ENCODE measurements at regions not wholly inside any gene's neighbourhood (a gene's known extent, or its start where the extent isn't known, plus 50 kb on each side); places are given as distances from the start of the nearest gene placed in this dataset.

- no peak overlapping the region for H3K27ac ChIP-seq (ENCODE audit: low read depth)
- H3K4me3 ChIP-seq (ENCODE audit: low read depth, low read length) = no peak overlapping the region
- no peak for DNase-seq (ENCODE audit: extremely low spot score)
- no peaks in the 10 kb centered on the region for H3K36me3 ChIP-seq (ENCODE audit: insufficient read depth)
- H3K4me1 ChIP-seq (ENCODE audit: insufficient read depth) = no peaks in the 10 kb centered on the region
- WGBS = 41% methylated on average over 2 of the region's 2 CpGs
These were observed 198.4 kb upstream of the SOX4 start for GRCh38 chr6:21395121-21395520.

GRCh38 chr6:21396313-21396712 lies 197.2 kb upstream of the SOX4 start:
- DNase-seq (ENCODE audit: extremely low spot score) = no peak
- H3K36me3 ChIP-seq (ENCODE audit: insufficient read depth) = no peaks in the 10 kb centered on the region
- no peaks in the 10 kb centered on the region for H3K4me1 ChIP-seq (ENCODE audit: insufficient read depth)
- no peak overlapping the region for H3K4me3 ChIP-seq (ENCODE audit: low read depth, low read length)
- no peak overlapping the region for H3K27ac ChIP-seq (ENCODE audit: low read depth)

- Histone ChIP-seq H3K27ac (ENCODE audit: low read depth) (no peak overlapping the region), H3K4me3 (ENCODE audit: low read depth, low read length) (no peak overlapping the region), H3K4me1 (ENCODE audit: insufficient read depth) (peaks cover 2% of the 10 kb centered on the region), H3K36me3 (ENCODE audit: insufficient read depth) (no peaks in the 10 kb centered on the region)
- DNase-seq (ENCODE audit: extremely low spot score) = no peak
- 94% methylated on average over 10 of the region's 10 CpGs for WGBS
These were observed 194.7 kb upstream of the SOX4 start for GRCh38 chr6:21398741-21399325.

DNA sequence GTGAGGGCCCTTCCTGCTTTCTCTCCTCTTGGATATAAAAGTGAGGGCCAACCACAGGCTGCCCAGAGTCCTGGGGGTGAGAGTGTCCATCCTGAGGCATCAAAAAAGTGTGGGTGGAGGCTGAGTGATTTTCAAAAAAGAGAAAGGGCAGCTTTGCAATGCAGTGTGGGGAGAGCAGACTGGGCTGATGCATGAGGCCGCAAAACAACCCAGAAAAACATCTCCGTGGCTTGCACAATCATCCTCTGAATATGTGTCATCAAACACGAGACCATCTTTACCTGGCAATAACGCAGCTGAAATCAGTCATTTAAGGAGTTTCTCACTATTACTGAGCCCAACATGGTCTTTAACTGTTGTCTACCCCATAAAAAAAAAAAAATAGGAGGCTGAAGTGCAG lies 191.2 kb upstream of the SOX4 start:
- WGBS = 64% methylated on average over 4 of the region's 4 CpGs
- DNase-seq (ENCODE audit: extremely low spot score) = no peak
- Histone ChIP-seq H3K27ac (ENCODE audit: low read depth) (no peak overlapping the region), H3K4me3 (ENCODE audit: low read depth, low read length) (no peak overlapping the region), H3K4me1 (ENCODE audit: insufficient read depth) (peaks cover 2% of the 10 kb centered on the region), H3K36me3 (ENCODE audit: insufficient read depth) (no peaks in the 10 kb centered on the region)

- DNase-seq (ENCODE audit: extremely low spot score) = no peak
- WGBS = 84% methylated on average over 2 of the region's 2 CpGs
- Histone ChIP-seq H3K4me1 (ENCODE audit: insufficient read depth) (peaks cover 2% of the 10 kb centered on the region), H3K27ac (ENCODE audit: low read depth) (no peak overlapping the region), H3K4me3 (ENCODE audit: low read depth, low read length) (no peak overlapping the region), H3K36me3 (ENCODE audit: insufficient read depth) (no peaks in the 10 kb centered on the region)
These were observed 189.0 kb upstream of the SOX4 start for GRCh38 chr6:21404577-21404976.

DNA sequence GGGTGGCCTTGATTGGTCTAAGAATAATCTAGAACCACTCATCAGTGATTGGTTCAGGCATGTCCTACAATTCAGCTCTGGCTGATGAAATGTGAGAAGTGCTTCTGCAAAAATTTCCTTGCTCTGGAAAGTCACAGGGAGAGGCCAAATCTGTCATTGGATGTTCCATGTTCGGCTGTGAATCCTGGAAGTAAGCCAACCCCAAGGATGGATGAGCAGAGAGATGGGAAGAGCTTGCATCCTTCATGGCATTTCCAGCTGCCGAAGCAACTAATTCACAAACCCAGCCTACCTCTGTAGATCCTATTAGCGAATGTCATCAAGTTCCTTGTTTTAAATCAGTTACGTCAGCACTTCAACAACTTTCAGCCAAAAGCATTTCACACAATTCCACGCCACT lies 187.2 kb upstream of the SOX4 start:
- Histone ChIP-seq H3K27ac (ENCODE audit: low read depth) (no peak overlapping the region), H3K4me1 (ENCODE audit: insufficient read depth) (peaks cover 2% of the 10 kb centered on the region), H3K36me3 (ENCODE audit: insufficient read depth) (no peaks in the 10 kb centered on the region), H3K4me3 (ENCODE audit: low read depth, low read length) (no peak overlapping the region)
- no peak for DNase-seq (ENCODE audit: extremely low spot score)
- 88% methylated on average over 5 of the region's 5 CpGs for WGBS

DNA sequence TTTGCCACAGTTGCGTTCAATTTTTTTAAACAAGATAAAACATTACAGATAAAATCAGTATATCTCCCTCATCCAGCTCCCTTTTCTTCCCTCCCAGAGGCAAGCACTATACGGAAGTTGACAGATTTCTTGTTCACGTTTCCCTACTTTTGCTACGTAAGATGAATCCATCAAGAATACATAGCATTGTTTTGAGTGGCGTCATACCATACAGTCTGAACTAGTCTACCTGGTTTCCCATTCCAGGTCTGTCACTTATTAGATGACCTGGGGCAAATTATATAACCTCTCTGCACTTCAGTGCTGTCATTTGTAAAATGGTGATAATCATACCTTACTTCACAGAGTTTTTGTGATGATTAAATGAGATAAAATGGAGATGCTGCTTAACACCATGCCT lies 184.3 kb upstream of the SOX4 start:
- no peaks in the 10 kb centered on the region for H3K4me1 ChIP-seq (ENCODE audit: insufficient read depth)
- 92% methylated on average over 5 of the region's 5 CpGs for WGBS
- H3K36me3 ChIP-seq (ENCODE audit: insufficient read depth) = no peaks in the 10 kb centered on the region
- H3K27ac ChIP-seq (ENCODE audit: low read depth) = no peak overlapping the region
- DNase-seq (ENCODE audit: extremely low spot score) = no peak
- no peak overlapping the region for H3K4me3 ChIP-seq (ENCODE audit: low read depth, low read length)

DNA sequence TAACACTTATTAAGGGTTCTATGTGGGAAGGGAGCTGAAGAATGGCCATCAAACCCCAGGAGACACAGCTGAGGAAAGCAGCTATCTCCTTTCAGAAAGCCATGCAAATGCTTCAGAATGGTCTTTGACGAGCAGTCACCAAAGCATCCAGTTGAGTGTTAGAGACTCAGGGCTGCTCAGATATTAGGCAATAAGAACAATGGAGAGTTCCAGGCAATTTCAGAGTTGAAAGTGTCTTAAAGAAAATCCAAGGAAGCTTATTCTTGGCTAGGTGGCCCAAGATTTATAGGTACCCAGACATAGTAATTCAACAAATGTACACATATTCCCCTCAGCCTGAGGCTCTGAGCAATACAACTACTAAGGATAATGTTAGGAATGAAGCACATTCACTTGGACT lies 180.1 kb upstream of the SOX4 start:
- Histone ChIP-seq H3K4me1 (ENCODE audit: insufficient read depth) (no peaks in the 10 kb centered on the region), H3K27ac (ENCODE audit: low read depth) (no peak overlapping the region), H3K4me3 (ENCODE audit: low read depth, low read length) (no peak overlapping the region), H3K36me3 (ENCODE audit: insufficient read depth) (no peaks in the 10 kb centered on the region)
- 93% methylated on average over 1 of the region's 1 CpG for WGBS
- no peak for DNase-seq (ENCODE audit: extremely low spot score)

DNA sequence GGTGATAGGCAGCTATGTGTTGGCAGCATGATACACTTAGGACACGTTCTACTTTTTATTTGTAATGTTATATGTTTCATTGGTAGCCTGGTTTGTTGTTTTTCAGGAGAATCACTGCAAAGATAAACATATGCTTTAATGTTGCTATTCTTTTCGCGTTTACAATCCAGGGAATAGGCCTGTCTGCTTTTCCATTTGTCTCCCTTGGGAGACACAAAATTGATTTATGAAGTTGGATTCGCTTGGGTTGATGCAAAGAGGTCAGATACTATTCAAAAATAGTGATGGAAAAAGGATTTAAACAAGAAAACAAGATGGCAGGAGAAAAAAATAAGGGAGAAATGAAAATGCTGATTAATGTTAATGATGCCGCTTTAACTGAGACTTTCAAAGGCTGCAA lies 179.5 kb upstream of the SOX4 start:
- no peak for DNase-seq (ENCODE audit: extremely low spot score)
- no peak overlapping the region for H3K27ac ChIP-seq (ENCODE audit: low read depth)
- no peaks in the 10 kb centered on the region for H3K4me1 ChIP-seq (ENCODE audit: insufficient read depth)
- WGBS = 56% methylated on average over 5 of the region's 5 CpGs
- no peak overlapping the region for H3K4me3 ChIP-seq (ENCODE audit: low read depth, low read length)
- H3K36me3 ChIP-seq (ENCODE audit: insufficient read depth) = no peaks in the 10 kb centered on the region

DNA sequence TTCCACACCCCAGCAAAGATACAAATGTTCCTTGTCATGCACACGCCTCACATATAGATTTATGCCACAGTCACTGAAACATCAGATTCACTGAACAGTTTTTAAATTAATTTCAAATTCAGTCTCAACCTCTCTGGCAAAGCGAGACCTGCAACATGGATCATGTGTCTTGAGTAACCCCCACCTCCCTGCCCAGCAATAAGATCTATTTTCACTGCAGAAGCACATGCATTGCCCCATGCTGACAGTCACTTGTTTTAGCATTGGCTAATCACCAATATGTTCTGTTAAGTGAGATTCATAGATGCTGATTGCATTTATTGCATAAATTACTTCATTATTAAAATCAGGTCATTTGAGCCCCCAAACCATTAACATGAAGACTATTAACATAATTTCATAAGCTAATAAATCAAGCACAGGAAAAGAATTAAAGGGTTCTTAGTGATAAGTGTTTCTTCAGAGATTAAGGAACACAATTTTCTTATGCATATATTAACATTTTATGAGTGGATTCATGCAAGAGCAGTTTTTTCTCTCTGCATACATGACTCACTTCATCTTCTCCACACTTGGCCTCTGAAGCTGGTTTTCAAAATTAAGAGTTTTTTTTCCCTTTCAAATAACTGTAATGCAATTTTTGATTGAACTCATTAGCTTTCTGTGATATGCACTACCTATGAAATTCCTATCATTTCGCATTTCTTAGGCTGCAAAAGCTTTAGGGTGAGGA lies 173.2 kb upstream of the SOX4 start:
- no peak for DNase-seq (ENCODE audit: extremely low spot score)
- Histone ChIP-seq H3K4me3 (ENCODE audit: low read depth, low read length) (no peak overlapping the region), H3K27ac (ENCODE audit: low read depth) (no peak overlapping the region), H3K36me3 (ENCODE audit: insufficient read depth) (no peaks in the 10 kb centered on the region), H3K4me1 (ENCODE audit: insufficient read depth) (no peaks in the 10 kb centered on the region)
- 85% methylated on average over 3 of the region's 3 CpGs for WGBS

- 87% methylated on average over 6 of the region's 6 CpGs for WGBS
- H3K36me3 ChIP-seq (ENCODE audit: insufficient read depth) = no peaks in the 10 kb centered on the region
- no peak overlapping the region for H3K27ac ChIP-seq (ENCODE audit: low read depth)
- DNase-seq (ENCODE audit: extremely low spot score) = no peak
- H3K4me3 ChIP-seq (ENCODE audit: low read depth, low read length) = no peak overlapping the region
- H3K4me1 ChIP-seq (ENCODE audit: insufficient read depth) = no peaks in the 10 kb centered on the region
These were observed 172.6 kb upstream of the SOX4 start for GRCh38 chr6:21420926-21421325.

GRCh38 chr6:21423106-21423854 lies 170.3 kb upstream of the SOX4 start:
- Histone ChIP-seq H3K36me3 (ENCODE audit: insufficient read depth) (no peaks in the 10 kb centered on the region), H3K4me1 (ENCODE audit: insufficient read depth) (no peaks in the 10 kb centered on the region), H3K27ac (ENCODE audit: low read depth) (no peak overlapping the region), H3K4me3 (ENCODE audit: low read depth, low read length) (no peak overlapping the region)
- 89% methylated on average over 21 of the region's 21 CpGs for WGBS
- no peak for DNase-seq (ENCODE audit: extremely low spot score)

- H3K4me1 ChIP-seq (ENCODE audit: insufficient read depth) = no peaks in the 10 kb centered on the region
- no peak overlapping the region for H3K27ac ChIP-seq (ENCODE audit: low read depth)
- WGBS = 78% methylated on average over 8 of the region's 8 CpGs
- no peak for DNase-seq (ENCODE audit: extremely low spot score)
- no peaks in the 10 kb centered on the region for H3K36me3 ChIP-seq (ENCODE audit: insufficient read depth)
- H3K4me3 ChIP-seq (ENCODE audit: low read depth, low read length) = no peak overlapping the region
These were observed 166.6 kb upstream of the SOX4 start for GRCh38 chr6:21426841-21427490.

GRCh38 chr6:21429291-21429690 lies 164.3 kb upstream of the SOX4 start:
- Histone ChIP-seq H3K27ac (ENCODE audit: low read depth) (no peak overlapping the region), H3K36me3 (ENCODE audit: insufficient read depth) (no peaks in the 10 kb centered on the region), H3K4me3 (ENCODE audit: low read depth, low read length) (no peak overlapping the region), H3K4me1 (ENCODE audit: insufficient read depth) (no peaks in the 10 kb centered on the region)
- WGBS = 84% methylated on average over 2 of the region's 2 CpGs
- no peak for DNase-seq (ENCODE audit: extremely low spot score)

Data from urinary bladder (tissue), 3 donors.